HepG2 (cell line): ENCODE measurements at regions not wholly inside any gene's neighbourhood (a gene's known extent, or its start where the extent isn't known, plus 50 kb on each side); places are given as distances from the start of the nearest gene placed in this dataset.

Experiments
- ATAC-seq: fragments of 200-7000 bp; cut with Tn5 transposase; 3 replicates; pipeline ENCODE4 v1.9.1; 2020; ENCODE audit warnings: mild to moderate bottlenecking, moderate library complexity
- BruUV-seq: library from RNA; stranded (reverse); fragments of 400-500 nt; replicated peaks from 2 replicates; lab custom pipeline; 2021; lab: Mats Ljungman, UMichigan
- CTCF ChIA-PET: fragments of 300-600 bp; formaldehyde crosslinking; extraction: SDS; loops from one replicate; lab custom pipeline; 2021; ENCODE audit warnings: low total read pairs, inconsistent platforms, low intra/inter-chr PET ratio; lab: Yijun Ruan, JAX
- POLR2A ChIA-PET: fragments of 350-600 bp; sonication (Branson Sonifier 250); formaldehyde crosslinking; loops from one replicate; lab custom pipeline; 2020; ENCODE audit warnings: antibody characterized with exemption, inconsistent platforms; lab: Yijun Ruan, JAX
- DNase-seq: peaks from one replicate; pipeline ENCODE4 v3.0.0-alpha.2; 2015; ENCODE audit warnings: low spot score
- FAIRE-seq: peaks from 3 replicates; lab custom pipeline; 2011; peaks lifted over from hg19 to GRCh38; lab: Jason Lieb, UNC
- H2AFZ ChIP-seq: one replicate; pipeline ENCODE4 v1.6.1; 2011; ENCODE audit warnings: low read length, inconsistent platforms
- H3K27ac ChIP-seq: fragments of 300-600 bp; 3 replicates; pipeline ENCODE4 v1.8.0; 2011; ENCODE audit warnings: mixed run types, mild to moderate bottlenecking, mixed read lengths, low read length, inconsistent platforms; ENCODE audit not compliant: insufficient read depth; ENCODE audit errors: extremely low read length
- H3K27me3 ChIP-seq, 2 experiments: fragments of 200-600 bp in 1 of 2; 2 replicates in 1 of 2; 3 replicates in 1 of 2; pipeline versions ENCODE4 v1.6.0 to v1.8.0; 2011; ENCODE audit warnings: low read length in 2 of 2, mild to moderate bottlenecking in 2 of 2, moderate library complexity in 2 of 2, inconsistent platforms in 1 of 2; ENCODE audit not compliant: insufficient read depth in 2 of 2, control insufficient read depth in 1 of 2
- H3K36me3 ChIP-seq, 2 experiments: fragments of 200-600 bp in 1 of 2; replicated peaks in 1 of 2; 2 replicates in 1 of 2; 3 replicates in 1 of 2; pipeline versions ENCODE4 v1.5.1 to v1.8.0; 2011; ENCODE audit warnings: low read length in 2 of 2, inconsistent platforms in 1 of 2; ENCODE audit not compliant: insufficient read depth in 2 of 2, control insufficient read depth in 1 of 2
- H3K4me1 ChIP-seq: 2 replicates; pipeline ENCODE4 v1.5.1; 2012; ENCODE audit warnings: low read length, inconsistent platforms; ENCODE audit not compliant: insufficient read depth
- H3K4me2 ChIP-seq: 2 replicates; pipeline ENCODE4 v1.6.0; 2011; ENCODE audit warnings: low read depth, low read length, inconsistent platforms
- H3K4me3 ChIP-seq, 3 experiments: fragments of 200-600 bp in 1 of 3; sonication (generic), shearing (Covaris generic) in 1 of 3; replicated peaks in 1 of 3; 2 replicates each; pipeline ENCODE4 v1.5.1; 2011 to 2016; ENCODE audit warnings: low read length in 3 of 3, inconsistent platforms in 2 of 3, low read depth in 2 of 3, mild to moderate bottlenecking in 2 of 3, control low read depth in 1 of 3, mixed read lengths in 1 of 3; ENCODE audit not compliant: insufficient read depth in 1 of 3
- H3K79me2 ChIP-seq: one replicate; pipeline ENCODE4 v1.6.1; 2011; ENCODE audit warnings: low read length, inconsistent platforms; ENCODE audit not compliant: insufficient read depth
- H3K9ac ChIP-seq: 2 replicates; pipeline ENCODE4 v1.6.0; 2011; ENCODE audit warnings: mild to moderate bottlenecking, low read depth, low read length, inconsistent platforms; ENCODE audit not compliant: insufficient read depth
- H3K9me3 ChIP-seq: 2 replicates; pipeline ENCODE4 v1.5.1; 2012; ENCODE audit warnings: mild to moderate bottlenecking, low read length
- H4K20me1 ChIP-seq: 2 replicates; pipeline ENCODE4 v1.6.0; 2011; ENCODE audit warnings: inconsistent platforms, mild to moderate bottlenecking, low read length, moderate library complexity; ENCODE audit not compliant: insufficient read depth
- ATF4 ChIP-seq, 2 experiments: fragments of 450-650 bp in 1 of 2; sonication (generic) in 1 of 2; formaldehyde crosslinking; IDR thresholded peaks; 2 replicates each; pipeline versions ENCODE4 v1.5.0 to v1.8.0; 2020 to 2022; ENCODE audit warnings: mild to moderate bottlenecking in 1 of 2, missing genetic modification reagents in 1 of 2
- BCL6 ChIP-seq: IDR thresholded peaks from 2 replicates; pipeline ENCODE4 v1.6.1; 2016; ENCODE audit warnings: missing genetic modification reagents, missing compliant biosample characterization
- HNRNPH1 ChIP-seq: fragments of 200-400 bp; formaldehyde crosslinking; optimal IDR thresholded peaks from 2 replicates; pipeline ENCODE3; 2017; ENCODE audit warnings: mild to moderate bottlenecking, low read depth, low read length
- KDM3A ChIP-seq: IDR thresholded peaks from 2 replicates; pipeline ENCODE4 v1.6.1; 2018; ENCODE audit warnings: low read depth, missing compliant biosample characterization
- MAFG ChIP-seq: sonication (generic); formaldehyde crosslinking; IDR thresholded peaks from 2 replicates; pipeline ENCODE4 v1.5.1; 2020; ENCODE audit warnings: mild to moderate bottlenecking, missing genetic modification reagents
- SNAI1 ChIP-seq: sonication (generic); formaldehyde crosslinking; IDR thresholded peaks from 2 replicates; pipeline ENCODE4 v1.5.0; 2020; ENCODE audit warnings: mild to moderate bottlenecking, missing genetic modification reagents, borderline replicate concordance
- SOX6 ChIP-seq, 2 experiments: fragments of 450-650 bp in 1 of 2; sonication (generic) in 1 of 2; formaldehyde crosslinking in 1 of 2; IDR thresholded peaks; 2 replicates each; pipeline versions ENCODE4 v1.4.0 to v1.6.1; 2017 to 2020; ENCODE audit warnings: antibody characterized with exemption in 1 of 2, mild to moderate bottlenecking in 1 of 2, missing genetic modification reagents in 1 of 2
- SRSF1 ChIP-seq: fragments of 200-400 bp; formaldehyde crosslinking; optimal IDR thresholded peaks from 2 replicates; pipeline ENCODE3; 2017; ENCODE audit warnings: mild to moderate bottlenecking, low read depth, low read length, moderate library complexity
- SRY ChIP-seq: sonication (generic); formaldehyde crosslinking; IDR thresholded peaks from 2 replicates; pipeline ENCODE4 v1.8.0; 2022; ENCODE audit warnings: mild to moderate bottlenecking, missing genetic modification reagents
- STAT5B ChIP-seq: sonication (generic); formaldehyde crosslinking; IDR thresholded peaks from 2 replicates; pipeline ENCODE4 v1.4.0; 2020; ENCODE audit warnings: missing genetic modification reagents
- ZNF12 ChIP-seq: sonication (generic); formaldehyde crosslinking; IDR thresholded peaks from 2 replicates; pipeline ENCODE4 v1.5.0; 2020; ENCODE audit warnings: missing genetic modification reagents
- ZNF138 ChIP-seq: sonication (generic); formaldehyde crosslinking; IDR thresholded peaks from 2 replicates; pipeline ENCODE4 v1.5.0; 2020; ENCODE audit warnings: mild to moderate bottlenecking, low read depth, missing genetic modification reagents
- ZNF292 ChIP-seq: sonication (generic); formaldehyde crosslinking; IDR thresholded peaks from 2 replicates; pipeline ENCODE4 v1.8.1; 2022; ENCODE audit warnings: mild to moderate bottlenecking, low read depth, missing genetic modification reagents, borderline replicate concordance
- ZNF547 ChIP-seq: sonication (generic); formaldehyde crosslinking; IDR thresholded peaks from 2 replicates; pipeline ENCODE4 v1.5.1; 2020; ENCODE audit warnings: mild to moderate bottlenecking, missing genetic modification reagents
- ZNF878 ChIP-seq: sonication (generic); formaldehyde crosslinking; IDR thresholded peaks from 2 replicates; pipeline ENCODE4 v1.8.1; 2023; ENCODE audit warnings: mild to moderate bottlenecking, missing genetic modification reagents, moderate library complexity
- WGBS: methylation state at CpG from one replicate; pipeline ENCODE4 v1.1.6; 2017; ENCODE audit warnings: low lambda C conversion rate; 5-methylcytosine and 5-hydroxymethylcytosine counted together
- in situ Hi-C: cut with HindIII; loops from 2 replicates; pipeline ENCODE4 v1.10.0; 2017; ENCODE audit warnings: low pct_unique_long_range_greater_than_20kb; ENCODE audit not compliant: extremely low pct_ligation_motif_present
- intact Hi-C: fragments of 100-400 bp; cut with micrococcal nuclease; formaldehyde crosslinking; loops from one replicate; pipeline ENCODE4 v1.10.0; 2022; ENCODE audit not compliant: unreplicated experiment
- TF ChIP-seq, protein P1 (sequence below): sonication (generic); formaldehyde crosslinking; IDR thresholded peaks from 2 replicates; pipeline ENCODE4 v1.8.0; 2022; ENCODE audit warnings: low read depth, missing genetic modification reagents

DNA sequence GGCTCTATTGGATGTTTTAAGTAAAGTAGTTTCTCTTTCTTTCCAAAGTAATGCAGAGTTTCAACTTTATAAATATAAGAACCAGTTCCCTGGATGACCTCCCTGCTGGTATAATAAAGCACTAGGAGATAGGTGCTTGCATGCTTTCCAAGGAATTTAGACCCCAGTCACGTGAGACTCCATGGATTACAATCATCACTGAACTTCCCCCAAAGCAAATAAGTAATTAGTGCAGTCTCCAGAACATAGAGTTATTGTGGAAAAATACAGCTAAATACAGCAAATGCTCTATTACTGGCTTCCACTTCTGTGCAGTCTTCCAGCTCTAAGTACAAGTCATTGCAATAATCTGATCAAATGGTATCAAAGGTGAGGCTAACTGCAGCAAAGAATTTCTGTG is 220.2 kb upstream of the STEAP1 start:
- Histone ChIP-seq H2AFZ (no peak overlapping the region), H3K9ac (no peak overlapping the region)

DNA sequence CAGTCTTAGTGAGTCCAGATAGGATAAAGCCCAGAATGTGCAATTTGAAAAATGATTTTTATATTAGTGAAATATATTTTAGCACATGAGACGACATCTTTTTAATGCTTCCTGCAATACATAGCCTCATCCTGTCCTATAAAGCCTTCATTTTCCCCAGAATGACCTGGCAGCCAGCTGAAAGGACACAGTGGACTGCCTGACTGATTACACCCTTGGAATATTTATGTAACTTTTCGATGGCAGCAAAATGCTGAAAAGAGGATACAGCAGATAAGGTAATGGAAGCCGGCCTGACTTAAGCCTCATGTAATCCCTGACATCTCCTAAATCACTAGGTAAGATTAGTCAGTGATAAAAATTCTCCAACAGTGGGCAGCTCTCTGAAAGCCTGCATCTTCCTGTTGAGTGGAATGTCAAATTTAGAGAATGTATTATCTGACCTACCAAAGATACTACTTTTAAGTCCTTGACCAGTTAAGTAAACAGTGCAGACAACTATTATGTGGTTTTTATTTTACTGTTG is 210.7 kb upstream of the STEAP1 start:
- Histone ChIP-seq H3K9me3 (no peaks in the 10 kb centered on the region), H3K4me1 (no peaks in the 10 kb centered on the region), H3K79me2 (no peaks in the 10 kb centered on the region), H4K20me1 (no peaks in the 10 kb centered on the region), H3K4me3 (no peak overlapping the region), H3K27ac (no peak overlapping the region), H3K9ac (no peak overlapping the region), H3K27me3 (no peaks in the 10 kb centered on the region), H3K4me2 (no peak overlapping the region), H2AFZ (no peak overlapping the region), H3K36me3 (no peaks in the 10 kb centered on the region)
- ATAC-seq (no peak), DNase-seq (no peak), FAIRE-seq (no peak)
- ChIA-PET CTCF (no interaction called here), POLR2A (no interaction called here)
- 1% methylated on average over 3 of the region's 3 CpGs for WGBS
- intact Hi-C loops: no loop called here
- in situ Hi-C loops: no loop called here
- BruUV-seq: no TSS peak
- TF ChIP-seq SOX6 (IDR thresholded peaks at IDR 0.05): no peak
- no peak for TF ChIP-seq SOX6 (CRISPR knock-in tag; IDR thresholded peaks at IDR 0.05)
- TF ChIP-seq SRSF1: no peak
- TF ChIP-seq ZNF12 (CRISPR knock-in tag): no peak
- TF ChIP-seq, protein P1, sequence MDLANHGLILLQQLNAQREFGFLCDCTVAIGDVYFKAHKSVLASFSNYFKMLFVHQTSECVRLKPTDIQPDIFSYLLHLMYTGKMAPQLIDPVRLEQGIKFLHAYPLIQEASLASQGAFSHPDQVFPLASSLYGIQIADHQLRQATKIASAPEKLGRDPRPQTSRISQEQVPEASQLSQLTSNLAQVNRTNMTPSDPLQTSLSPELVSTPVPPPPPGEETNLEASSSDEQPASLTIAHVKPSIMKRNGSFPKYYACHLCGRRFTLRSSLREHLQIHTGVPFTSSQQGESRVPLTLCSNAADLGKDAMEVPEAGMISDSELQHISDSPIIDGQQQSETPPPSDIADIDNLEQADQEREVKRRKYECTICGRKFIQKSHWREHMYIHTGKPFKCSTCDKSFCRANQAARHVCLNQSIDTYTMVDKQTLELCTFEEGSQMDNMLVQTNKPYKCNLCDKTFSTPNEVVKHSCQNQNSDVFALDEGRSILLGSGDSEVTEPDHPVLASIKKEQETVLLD (CRISPR knock-in tag): no peak
- TF ChIP-seq ATF4 (CRISPR knock-in tag; IDR thresholded peaks at IDR 0.05): no peak
- no peak for TF ChIP-seq ZNF878
- TF ChIP-seq HNRNPH1: no peak
- TF ChIP-seq ZNF292: no peak
- TF ChIP-seq MAFG (CRISPR knock-in tag): no peak
- TF ChIP-seq KDM3A (CRISPR knock-in tag): no peak
- no peak for TF ChIP-seq ZNF138 (CRISPR knock-in tag)
- TF ChIP-seq STAT5B (CRISPR knock-in tag): no peak
- no peak for TF ChIP-seq SRY (CRISPR knock-in tag)
- TF ChIP-seq ZNF547 (CRISPR knock-in tag): no peak

More for the DNA sequence above, 220.2 kb upstream of the STEAP1 start:
- ATAC-seq: no peak
- CTCF ChIA-PET: no interaction called here
- H3K9me3 ChIP-seq: no peaks in the 10 kb centered on the region
- H3K79me2 ChIP-seq: no peaks in the 10 kb centered on the region
- FAIRE-seq: no peak
- WGBS: 6% methylated on average over 1 of the region's 1 CpG
- no peaks in the 10 kb centered on the region for H3K27me3 ChIP-seq
- H3K27ac ChIP-seq: no peak overlapping the region
- H3K4me3 ChIP-seq: no peak overlapping the region
- H3K4me1 ChIP-seq: no peaks in the 10 kb centered on the region
- H3K36me3 ChIP-seq: no peaks in the 10 kb centered on the region
- in situ Hi-C loops (no loop called here), intact Hi-C loops (no loop called here)
- no peak for DNase-seq
- H3K4me2 ChIP-seq: no peak overlapping the region
- TF ChIP-seq SNAI1 (no peak), BCL6 (CRISPR knock-in tag) (0 out of 2 replicates have a peak, but pooled peaks have one; percentile 15)
- POLR2A ChIA-PET: no interaction called here
- no TSS peak for BruUV-seq
- H4K20me1 ChIP-seq: no peaks in the 10 kb centered on the region
